WTC11 (cell line): ENCODE measurements at regions not wholly inside any gene's neighbourhood (a gene's known extent, or its start where the extent isn't known, plus 50 kb on each side); places are given as distances from the start of the nearest gene placed in this dataset.

ENCODE experiments used
- ATAC-seq: fragments of 200-7000 bp; cut with Tn5 transposase; 2 replicates; pipeline ENCODE4 v1.10.0; 2021; ENCODE audit warnings: mild to moderate bottlenecking, moderate library complexity
- CTCF ChIA-PET: fragments of 300-600 bp; sonication (Branson Sonifier 250); formaldehyde crosslinking; loops from one replicate; lab custom pipeline; 2021; ENCODE audit warnings: antibody characterized with exemption; lab: Charles Lee
- POLR2A ChIA-PET: fragments of 350-600 bp; sonication (Branson Sonifier 250); formaldehyde crosslinking; loops from one replicate; lab custom pipeline; 2021; ENCODE audit warnings: antibody characterized with exemption; lab: Charles Lee
- DNase-seq: peaks from one replicate; pipeline ENCODE4 v3.0.0; 2021; ENCODE audit warnings: low spot score
- H3K27ac Mint-ChIP-seq: 2 replicates; pipeline ENCODE4 v1.8.0; 2021; ENCODE audit warnings: mixed read lengths
- H3K27me3 Mint-ChIP-seq: 2 replicates; pipeline ENCODE4 v1.8.0; 2021; ENCODE audit warnings: low read depth, mild to moderate bottlenecking, moderate library complexity, mixed read lengths
- H3K36me3 Mint-ChIP-seq: 2 replicates; pipeline ENCODE4 v1.8.0; 2021; ENCODE audit warnings: mixed read lengths
- H3K4me1 Mint-ChIP-seq: 2 replicates; pipeline ENCODE4 v1.8.0; 2022; ENCODE audit warnings: mixed read lengths
- H3K4me3 Mint-ChIP-seq: 2 replicates; pipeline ENCODE4 v1.8.0; 2021; ENCODE audit warnings: mild to moderate bottlenecking, moderate library complexity, mixed read lengths
- H3K9me3 Mint-ChIP-seq: 2 replicates; pipeline ENCODE4 v1.8.0; 2021; ENCODE audit warnings: mixed read lengths
- CREM ChIP-seq: sonication (generic); formaldehyde crosslinking; IDR thresholded peaks from 2 replicates; pipeline ENCODE4 v1.8.1; 2022; ENCODE audit warnings: mild to moderate bottlenecking, missing genetic modification reagents, moderate library complexity
- E2F4 ChIP-seq: sonication (generic); formaldehyde crosslinking; IDR thresholded peaks from 2 replicates; pipeline ENCODE4 v1.8.1; 2022; ENCODE audit warnings: low read depth, mild to moderate bottlenecking, moderate library complexity, missing genetic modification reagents, borderline replicate concordance
- EMX1 ChIP-seq: fragments of 250-450 bp; sonication (Bioruptor Pico); IDR thresholded peaks from 2 replicates; pipeline ENCODE4 v1.8.0; 2021; ENCODE audit warnings: mild to moderate bottlenecking
- ETV6 ChIP-seq: sonication (generic); formaldehyde crosslinking; IDR thresholded peaks from 2 replicates; pipeline ENCODE4 v1.8.1; 2022; ENCODE audit warnings: mild to moderate bottlenecking, missing genetic modification reagents
- GRHL2 ChIP-seq: fragments of 250-450 bp; sonication (Bioruptor Pico); IDR thresholded peaks from 2 replicates; pipeline ENCODE4 v1.8.0; 2022; ENCODE audit warnings: mild to moderate bottlenecking, moderate library complexity; ENCODE audit not compliant: insufficient replicate concordance, severe bottlenecking
- IRF1 ChIP-seq: sonication (generic); formaldehyde crosslinking; IDR thresholded peaks from 2 replicates; pipeline ENCODE4 v1.8.0; 2023; ENCODE audit warnings: missing genetic modification reagents
- MYBL2 ChIP-seq: sonication (generic); formaldehyde crosslinking; IDR thresholded peaks from 2 replicates; pipeline ENCODE4 v1.8.1; 2023; ENCODE audit warnings: mild to moderate bottlenecking, moderate library complexity, missing genetic modification reagents
- NFE2L1 ChIP-seq: sonication (generic); formaldehyde crosslinking; IDR thresholded peaks from 2 replicates; pipeline ENCODE4 v1.8.1; 2023; ENCODE audit warnings: missing genetic modification reagents
- OVOL2 ChIP-seq: fragments of 250-450 bp; sonication (Bioruptor Pico); IDR thresholded peaks from 2 replicates; pipeline ENCODE4 v1.9.0; 2021; ENCODE audit warnings: mild to moderate bottlenecking, borderline replicate concordance
- PRRX2 ChIP-seq: fragments of 250-450 bp; sonication (Bioruptor Pico); IDR thresholded peaks from 2 replicates; pipeline ENCODE4 v1.8.0; 2021; ENCODE audit warnings: mild to moderate bottlenecking
- SMAD3 ChIP-seq: sonication (generic); formaldehyde crosslinking; IDR thresholded peaks from 2 replicates; pipeline ENCODE4 v1.8.0; 2022; ENCODE audit warnings: missing genetic modification reagents, mild to moderate bottlenecking, borderline replicate concordance
- TEAD1 ChIP-seq: sonication (generic); formaldehyde crosslinking; IDR thresholded peaks from 2 replicates; pipeline ENCODE4 v1.8.0; 2022; ENCODE audit warnings: mild to moderate bottlenecking, missing genetic modification reagents
- ZBTB43 ChIP-seq: sonication (generic); formaldehyde crosslinking; IDR thresholded peaks from 2 replicates; pipeline ENCODE4 v1.8.1; 2023; ENCODE audit warnings: mild to moderate bottlenecking, missing genetic modification reagents
- ZNF121 ChIP-seq: sonication (generic); formaldehyde crosslinking; IDR thresholded peaks from 2 replicates; pipeline ENCODE4 v1.8.0; 2023; ENCODE audit warnings: missing genetic modification reagents
- ZNF263 ChIP-seq: sonication (generic); formaldehyde crosslinking; IDR thresholded peaks from 2 replicates; pipeline ENCODE4 v1.8.1; 2022; ENCODE audit warnings: low read depth, mild to moderate bottlenecking, moderate library complexity, missing genetic modification reagents
- ZNF396 ChIP-seq: fragments of 250-450 bp; sonication (Bioruptor Pico); IDR thresholded peaks from 2 replicates; pipeline ENCODE4 v1.8.0; 2021; ENCODE audit warnings: mild to moderate bottlenecking, moderate library complexity, borderline replicate concordance
- ZNF416 ChIP-seq: fragments of 250-450 bp; sonication (Bioruptor Pico); IDR thresholded peaks from 2 replicates; pipeline ENCODE4 v1.9.0; 2021; ENCODE audit warnings: mild to moderate bottlenecking, inconsistent platforms
- ZNF671 ChIP-seq: fragments of 250-450 bp; sonication (Bioruptor Pico); IDR thresholded peaks from 2 replicates; pipeline ENCODE4 v1.8.0; 2021; ENCODE audit warnings: mild to moderate bottlenecking
- TF ChIP-seq, protein P1 (sequence below): sonication (generic); formaldehyde crosslinking; IDR thresholded peaks from 2 replicates; pipeline ENCODE4 v1.8.1; 2022; ENCODE audit warnings: missing genetic modification reagents, borderline replicate concordance
- TF ChIP-seq, protein P2 (sequence below): sonication (generic); formaldehyde crosslinking; IDR thresholded peaks from 2 replicates; pipeline ENCODE4 v1.8.1; 2022; ENCODE audit warnings: low read depth, missing genetic modification reagents, borderline replicate concordance
- TF ChIP-seq, protein P3 (sequence below): fragments of 250-450 bp; sonication (Bioruptor Pico); IDR thresholded peaks from 2 replicates; pipeline ENCODE4 v2.1.2; 2022; ENCODE audit warnings: mild to moderate bottlenecking, moderate library complexity
- TF ChIP-seq, protein P4 (sequence below): fragments of 250-450 bp; sonication (Bioruptor Pico); IDR thresholded peaks from 2 replicates; pipeline ENCODE4 v1.8.0; 2021; ENCODE audit warnings: mild to moderate bottlenecking

GRCh38 chr10:130615457-130615856, 479.3 kb downstream of the GLRX3 start:
- Mint-ChIP-seq H3K27ac (no peak overlapping the region), H3K4me1 (no peaks in the 10 kb centered on the region), H3K9me3 (peaks cover 79% of the 10 kb centered on the region), H3K36me3 (peaks cover 57% of the 10 kb centered on the region), H3K27me3 (no peaks in the 10 kb centered on the region; the same call in none of the 2 replicates), H3K4me3 (no peak overlapping the region)
- TF ChIP-seq TEAD1 (CRISPR knock-in tag) (no peak), ZNF396 (CRISPR knock-in tag) (no peak), OVOL2 (CRISPR knock-in tag) (no peak), PRRX2 (CRISPR knock-in tag) (no peak)
- ATAC-seq: no peak
- DNase-seq: no peak
- ChIA-PET CTCF (no interaction called here), POLR2A (no interaction called here)

GRCh38 chr10:130617985-130618384, 481.8 kb downstream of the GLRX3 start:
- POLR2A ChIA-PET: no interaction called here
- ATAC-seq: no peak
- DNase-seq: no peak
- Mint-ChIP-seq H3K4me3 (no peak overlapping the region), H3K27me3 (peaks cover 12% of the 10 kb centered on the region), H3K4me1 (no peaks in the 10 kb centered on the region), H3K36me3 (peaks cover 71% of the 10 kb centered on the region), H3K9me3 (peaks cover 81% of the 10 kb centered on the region), H3K27ac (no peak overlapping the region)
- TF ChIP-seq, protein P1, sequence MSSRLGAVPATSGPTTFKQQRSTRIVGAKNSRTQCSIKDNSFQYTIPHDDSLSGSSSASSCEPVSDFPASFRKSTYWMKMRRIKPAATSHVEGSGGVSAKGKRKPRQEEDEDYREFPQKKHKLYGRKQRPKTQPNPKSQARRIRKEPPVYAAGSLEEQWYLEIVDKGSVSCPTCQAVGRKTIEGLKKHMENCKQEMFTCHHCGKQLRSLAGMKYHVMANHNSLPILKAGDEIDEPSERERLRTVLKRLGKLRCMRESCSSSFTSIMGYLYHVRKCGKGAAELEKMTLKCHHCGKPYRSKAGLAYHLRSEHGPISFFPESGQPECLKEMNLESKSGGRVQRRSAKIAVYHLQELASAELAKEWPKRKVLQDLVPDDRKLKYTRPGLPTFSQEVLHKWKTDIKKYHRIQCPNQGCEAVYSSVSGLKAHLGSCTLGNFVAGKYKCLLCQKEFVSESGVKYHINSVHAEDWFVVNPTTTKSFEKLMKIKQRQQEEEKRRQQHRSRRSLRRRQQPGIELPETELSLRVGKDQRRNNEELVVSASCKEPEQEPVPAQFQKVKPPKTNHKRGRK (CRISPR knock-in tag): no peak
- TF ChIP-seq MYBL2 (CRISPR knock-in tag) (no peak), ZNF263 (no peak), EMX1 (CRISPR knock-in tag) (no peak), TEAD1 (CRISPR knock-in tag) (no peak), ZNF121 (CRISPR knock-in tag) (no peak), ZNF416 (CRISPR knock-in tag) (no peak), SMAD3 (CRISPR knock-in tag) (no peak), ZNF671 (CRISPR knock-in tag) (no peak), E2F4 (CRISPR knock-in tag) (no peak)
- TF ChIP-seq, protein P2, sequence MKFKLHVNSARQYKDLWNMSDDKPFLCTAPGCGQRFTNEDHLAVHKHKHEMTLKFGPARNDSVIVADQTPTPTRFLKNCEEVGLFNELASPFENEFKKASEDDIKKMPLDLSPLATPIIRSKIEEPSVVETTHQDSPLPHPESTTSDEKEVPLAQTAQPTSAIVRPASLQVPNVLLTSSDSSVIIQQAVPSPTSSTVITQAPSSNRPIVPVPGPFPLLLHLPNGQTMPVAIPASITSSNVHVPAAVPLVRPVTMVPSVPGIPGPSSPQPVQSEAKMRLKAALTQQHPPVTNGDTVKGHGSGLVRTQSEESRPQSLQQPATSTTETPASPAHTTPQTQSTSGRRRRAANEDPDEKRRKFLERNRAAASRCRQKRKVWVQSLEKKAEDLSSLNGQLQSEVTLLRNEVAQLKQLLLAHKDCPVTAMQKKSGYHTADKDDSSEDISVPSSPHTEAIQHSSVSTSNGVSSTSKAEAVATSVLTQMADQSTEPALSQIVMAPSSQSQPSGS (CRISPR knock-in tag): no peak
- TF ChIP-seq, protein P3, sequence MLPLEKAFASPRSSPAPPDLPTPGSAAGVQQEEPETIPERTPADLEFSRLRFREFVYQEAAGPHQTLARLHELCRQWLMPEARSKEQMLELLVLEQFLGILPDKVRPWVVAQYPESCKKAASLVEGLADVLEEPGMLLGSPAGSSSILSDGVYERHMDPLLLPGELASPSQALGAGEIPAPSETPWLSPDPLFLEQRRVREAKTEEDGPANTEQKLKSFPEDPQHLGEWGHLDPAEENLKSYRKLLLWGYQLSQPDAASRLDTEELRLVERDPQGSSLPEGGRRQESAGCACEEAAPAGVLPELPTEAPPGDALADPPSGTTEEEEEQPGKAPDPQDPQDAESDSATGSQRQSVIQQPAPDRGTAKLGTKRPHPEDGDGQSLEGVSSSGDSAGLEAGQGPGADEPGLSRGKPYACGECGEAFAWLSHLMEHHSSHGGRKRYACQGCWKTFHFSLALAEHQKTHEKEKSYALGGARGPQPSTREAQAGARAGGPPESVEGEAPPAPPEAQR (CRISPR knock-in tag): no peak
- TF ChIP-seq, protein P4, sequence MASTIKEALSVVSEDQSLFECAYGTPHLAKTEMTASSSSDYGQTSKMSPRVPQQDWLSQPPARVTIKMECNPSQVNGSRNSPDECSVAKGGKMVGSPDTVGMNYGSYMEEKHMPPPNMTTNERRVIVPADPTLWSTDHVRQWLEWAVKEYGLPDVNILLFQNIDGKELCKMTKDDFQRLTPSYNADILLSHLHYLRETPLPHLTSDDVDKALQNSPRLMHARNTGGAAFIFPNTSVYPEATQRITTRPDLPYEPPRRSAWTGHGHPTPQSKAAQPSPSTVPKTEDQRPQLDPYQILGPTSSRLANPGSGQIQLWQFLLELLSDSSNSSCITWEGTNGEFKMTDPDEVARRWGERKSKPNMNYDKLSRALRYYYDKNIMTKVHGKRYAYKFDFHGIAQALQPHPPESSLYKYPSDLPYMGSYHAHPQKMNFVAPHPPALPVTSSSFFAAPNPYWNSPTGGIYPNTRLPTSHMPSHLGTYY (CRISPR knock-in tag): no peak
- CTCF ChIA-PET: no interaction called here

DNA sequence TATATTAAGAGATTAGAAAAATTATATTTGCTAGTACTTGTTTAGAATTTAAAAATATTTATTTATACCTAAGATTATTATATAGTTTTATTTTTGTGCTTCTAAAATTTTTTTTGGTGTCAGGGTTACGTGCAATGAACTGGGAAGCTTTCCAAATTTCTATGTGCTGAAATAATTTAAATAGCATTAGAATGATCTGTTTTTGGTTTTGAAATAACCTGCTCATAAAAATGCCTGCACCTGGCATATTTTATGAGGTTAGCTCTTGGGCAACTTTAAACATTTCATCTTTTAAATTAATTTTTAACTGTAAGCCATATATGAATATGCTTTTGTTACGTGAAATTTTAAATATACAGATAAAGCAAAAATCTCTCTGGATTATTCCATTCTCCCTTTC, 482.5 kb downstream of the GLRX3 start:
- H3K4me3 Mint-ChIP-seq: no peak overlapping the region
- ATAC-seq: no peak
- DNase-seq: no peak
- peaks cover 81% of the 10 kb centered on the region for H3K9me3 Mint-ChIP-seq
- POLR2A ChIA-PET: no interaction called here
- H3K27ac Mint-ChIP-seq: no peak overlapping the region
- H3K4me1 Mint-ChIP-seq: no peaks in the 10 kb centered on the region
- CTCF ChIA-PET: no interaction called here
- H3K27me3 Mint-ChIP-seq: peaks cover 12% of the 10 kb centered on the region
- peaks cover 69% of the 10 kb centered on the region for H3K36me3 Mint-ChIP-seq
- TF ChIP-seq CREM (CRISPR knock-in tag) (no peak), ZBTB43 (CRISPR knock-in tag) (no peak), ETV6 (CRISPR knock-in tag) (no peak), NFE2L1 (CRISPR knock-in tag) (no peak), IRF1 (CRISPR knock-in tag) (no peak), GRHL2 (CRISPR knock-in tag) (no peak)
